ENCODE measurements at regions not wholly inside any gene's neighbourhood (a gene's known extent, or its start where the extent isn't known, plus 50 kb on each side); places are given as distances from the start of the nearest gene placed in this dataset.
"Not testable (repeated sequence)": the region's sequence is repeated elsewhere in the genome, so short reads cannot be mapped to it uniquely, and the experiment has no call there.

GRCh38 chr19:14283813-14284520 lies 78.0 kb upstream of the ADGRL1 start:
- DNase-seq (ENCODE audit: low read depth in 2 of 2) = peak; percentile 5 to 12

GRCh38 chr19:14279270-14279669 lies 73.3 kb upstream of the ADGRL1 start:
- not testable (repeated sequence) for DNase-seq (ENCODE audit: low read depth in 2 of 2)

GRCh38 chr19:14277608-14278007 lies 71.6 kb upstream of the ADGRL1 start:
- DNase-seq (ENCODE audit: low read depth in 2 of 2) = no peak

- not testable (repeated sequence) for DNase-seq (ENCODE audit: low read depth in 2 of 2)
Observed at GRCh38 chr19:14275823-14276222, 69.9 kb upstream of the ADGRL1 start.

GRCh38 chr19:14272623-14273022 lies 66.7 kb upstream of the ADGRL1 start:
- no peak for DNase-seq (ENCODE audit: low read depth in 2 of 2)

- no peak for DNase-seq (ENCODE audit: low read depth in 2 of 2)
Observed at GRCh38 chr19:14271840-14272239, 65.9 kb upstream of the ADGRL1 start.

GRCh38 chr19:14270557-14270956 lies 64.6 kb upstream of the ADGRL1 start:
- not testable (repeated sequence) for DNase-seq (ENCODE audit: low read depth in 2 of 2)

GRCh38 chr19:14267224-14267741 lies 61.3 kb upstream of the ADGRL1 start:
- no peak for DNase-seq (ENCODE audit: low read depth in 2 of 2)

GRCh38 chr19:14266208-14266607 lies 60.2 kb upstream of the ADGRL1 start:
- DNase-seq (ENCODE audit: low read depth in 2 of 2) = not testable (repeated sequence)

- no peak for DNase-seq (ENCODE audit: low read depth in 2 of 2)
Observed at GRCh38 chr19:14265290-14266036, 59.5 kb upstream of the ADGRL1 start.

- not testable (repeated sequence) for DNase-seq (ENCODE audit: low read depth in 2 of 2)
Observed at GRCh38 chr19:14255902-14256649, 50.1 kb upstream of the ADGRL1 start.

Data from stimulated activated CD8-positive, alpha-beta memory T cell treated with anti-CD3 and anti-CD28 coated beads, Interleukin-7, amount 100 ng/mL, for 4 hours (primary cell).